ENCODE measurements at regions not wholly inside any gene's neighbourhood (a gene's known extent, or its start where the extent isn't known, plus 50 kb on each side); places are given as distances from the start of the nearest gene placed in this dataset.
"Not testable (repeated sequence)": the region's sequence is repeated elsewhere in the genome, so short reads cannot be mapped to it uniquely, and the experiment has no call there.

- Mint-ChIP-seq H3K9me3 (peaks cover 1% of the 10 kb centered on the region), H3K4me3 (no peak overlapping the region), H3K27me3 (no peaks in the 10 kb centered on the region), H3K4me1 (ENCODE audit: low read depth) (no peaks in the 10 kb centered on the region), H3K27ac (no peak overlapping the region), H3K36me3 (ENCODE audit: low read depth) (no peaks in the 10 kb centered on the region)
- no peak for TF ChIP-seq CTCF (IDR thresholded peaks at IDR 0.05)
- intact Hi-C loops (cut with micrococcal nuclease), result no loop called here
- DNase-seq (no peak), ATAC-seq (no peak)
- POLR2A ChIA-PET, result no interaction called here
- CTCF ChIA-PET, result no interaction called here
Observed at GRCh38 chr4:127364911-127365310, 267.8 kb upstream of the INTU start.

- H3K27me3 Mint-ChIP-seq, result no peaks in the 10 kb centered on the region
- H3K4me3 Mint-ChIP-seq, result no peak overlapping the region
- ChIA-PET POLR2A (no interaction called here), CTCF (no interaction called here)
- H3K4me1 Mint-ChIP-seq (ENCODE audit: low read depth), result no peaks in the 10 kb centered on the region
- no peak overlapping the region for H3K27ac Mint-ChIP-seq
- no peak for TF ChIP-seq CTCF (IDR thresholded peaks at IDR 0.05)
- H3K36me3 Mint-ChIP-seq (ENCODE audit: low read depth), result no peaks in the 10 kb centered on the region
- H3K9me3 Mint-ChIP-seq, result peaks cover 4% of the 10 kb centered on the region
- ATAC-seq (no peak), DNase-seq (no peak)
- intact Hi-C loops (cut with micrococcal nuclease), result no loop called here
Observed at GRCh38 chr4:127370604-127371003, 262.2 kb upstream of the INTU start.

- intact Hi-C loops (cut with micrococcal nuclease), result no loop called here
- no peak overlapping the region for H3K27ac Mint-ChIP-seq
- no peak for TF ChIP-seq CTCF (IDR thresholded peaks at IDR 0.05)
- H3K4me1 Mint-ChIP-seq (ENCODE audit: low read depth), result no peaks in the 10 kb centered on the region
- ATAC-seq, result no peak
- H3K36me3 Mint-ChIP-seq (ENCODE audit: low read depth), result no peaks in the 10 kb centered on the region
- CTCF ChIA-PET, result no interaction called here
- no peaks in the 10 kb centered on the region for H3K27me3 Mint-ChIP-seq
- H3K4me3 Mint-ChIP-seq, result no peak overlapping the region
- POLR2A ChIA-PET, result no interaction called here
- H3K9me3 Mint-ChIP-seq, result peaks cover 4% of the 10 kb centered on the region
- no peak for DNase-seq
Observed at GRCh38 chr4:127379499-127379898, 253.3 kb upstream of the INTU start.

GRCh38 chr4:127379948-127380347, 252.8 kb upstream of the INTU start:
- CTCF ChIA-PET; H3K4me3 Mint-ChIP-seq; ATAC-seq; H3K4me1 Mint-ChIP-seq (ENCODE audit: low read depth); H3K36me3 Mint-ChIP-seq (ENCODE audit: low read depth); H3K27ac Mint-ChIP-seq; H3K27me3 Mint-ChIP-seq; POLR2A ChIA-PET; H3K9me3 Mint-ChIP-seq; intact Hi-C loops (cut with micrococcal nuclease); DNase-seq: not testable (repeated sequence)

- Mint-ChIP-seq H3K4me1 (ENCODE audit: low read depth) (no peaks in the 10 kb centered on the region), H3K27ac (no peak overlapping the region), H3K27me3 (no peaks in the 10 kb centered on the region), H3K9me3 (peaks cover 4% of the 10 kb centered on the region), H3K4me3 (no peak overlapping the region), H3K36me3 (ENCODE audit: low read depth) (no peaks in the 10 kb centered on the region)
- TF ChIP-seq CTCF (IDR thresholded peaks at IDR 0.05), result no peak
- ATAC-seq, result no peak
- DNase-seq, result no peak
- intact Hi-C loops (cut with micrococcal nuclease), result no loop called here
- POLR2A ChIA-PET, result no interaction called here
- CTCF ChIA-PET, result no interaction called here
Observed at GRCh38 chr4:127383666-127384065, 249.1 kb upstream of the INTU start.

- CTCF ChIA-PET, result no interaction called here
- DNase-seq (no peak), ATAC-seq (no peak)
- no peaks in the 10 kb centered on the region for H3K9me3 Mint-ChIP-seq
- intact Hi-C loops (cut with micrococcal nuclease), result no loop called here
- no peaks in the 10 kb centered on the region for H3K4me1 Mint-ChIP-seq (ENCODE audit: low read depth)
- no peak for TF ChIP-seq CTCF (IDR thresholded peaks at IDR 0.05)
- H3K36me3 Mint-ChIP-seq (ENCODE audit: low read depth), result no peaks in the 10 kb centered on the region
- POLR2A ChIA-PET, result no interaction called here
- H3K27me3 Mint-ChIP-seq, result no peaks in the 10 kb centered on the region
- H3K27ac Mint-ChIP-seq, result no peak overlapping the region
- no peak overlapping the region for H3K4me3 Mint-ChIP-seq
Observed at GRCh38 chr4:127394516-127394915, 238.2 kb upstream of the INTU start.
